ENCODE measurements at regions not wholly inside any gene's neighbourhood (a gene's known extent, or its start where the extent isn't known, plus 50 kb on each side); places are given as distances from the start of the nearest gene placed in this dataset.

DNA sequence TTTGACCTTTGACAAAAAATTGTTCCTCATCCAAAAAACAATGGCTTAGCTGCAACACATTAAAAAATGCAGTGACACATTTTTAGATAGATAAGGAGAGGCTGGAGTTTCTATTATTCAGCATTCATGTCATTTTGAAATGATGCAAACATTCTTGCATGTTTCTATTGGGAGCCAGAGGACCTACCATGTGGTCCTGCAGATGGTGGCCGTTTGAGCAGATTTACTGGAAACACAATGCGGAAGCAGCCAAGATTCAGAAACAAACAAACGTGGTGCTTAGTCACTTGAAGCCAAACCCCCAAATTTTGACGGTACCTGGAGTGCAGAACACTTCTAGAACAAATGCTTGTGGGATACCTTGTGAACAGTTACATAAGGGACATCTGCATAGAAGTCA is 456.7 kb downstream of the PCDH18 start:
- H3K9me3 ChIP-seq, result no peaks in the 10 kb centered on the region
- intact Hi-C loops (cut with DNase I), result no loop called here
- no peaks in the 10 kb centered on the region for H3K4me1 ChIP-seq
- DNase-seq, result no peak
- no peak for ATAC-seq
- no peaks in the 10 kb centered on the region for H3K36me3 ChIP-seq
- no peak for TF ChIP-seq CTCF (IDR thresholded peaks at IDR 0.05)
- H3K27me3 ChIP-seq, result no peaks in the 10 kb centered on the region
- no peak overlapping the region for H3K27ac ChIP-seq
- no peak overlapping the region for H3K4me3 ChIP-seq

- DNase-seq (no peak), ATAC-seq (peak; percentile 23)
- Histone ChIP-seq H3K4me3 (no peak overlapping the region), H3K36me3 (no peaks in the 10 kb centered on the region), H3K9me3 (no peaks in the 10 kb centered on the region), H3K27me3 (no peaks in the 10 kb centered on the region), H3K4me1 (no peaks in the 10 kb centered on the region), H3K27ac (no peak overlapping the region)
- no peak for TF ChIP-seq CTCF (IDR thresholded peaks at IDR 0.05)
- intact Hi-C loops (cut with DNase I), result no loop called here
Observed at GRCh38 chr4:137070614-137071013, 461.7 kb downstream of the PCDH18 start.

GRCh38 chr4:137069473-137069872 is 462.8 kb downstream of the PCDH18 start:
- DNase-seq, result no peak
- no peaks in the 10 kb centered on the region for H3K9me3 ChIP-seq
- intact Hi-C loops (cut with DNase I), result no loop called here
- no peak overlapping the region for H3K27ac ChIP-seq
- no peaks in the 10 kb centered on the region for H3K4me1 ChIP-seq
- H3K4me3 ChIP-seq, result no peak overlapping the region
- no peak for TF ChIP-seq CTCF (IDR thresholded peaks at IDR 0.05)
- H3K27me3 ChIP-seq, result no peaks in the 10 kb centered on the region
- no peak for ATAC-seq
- no peaks in the 10 kb centered on the region for H3K36me3 ChIP-seq

DNA sequence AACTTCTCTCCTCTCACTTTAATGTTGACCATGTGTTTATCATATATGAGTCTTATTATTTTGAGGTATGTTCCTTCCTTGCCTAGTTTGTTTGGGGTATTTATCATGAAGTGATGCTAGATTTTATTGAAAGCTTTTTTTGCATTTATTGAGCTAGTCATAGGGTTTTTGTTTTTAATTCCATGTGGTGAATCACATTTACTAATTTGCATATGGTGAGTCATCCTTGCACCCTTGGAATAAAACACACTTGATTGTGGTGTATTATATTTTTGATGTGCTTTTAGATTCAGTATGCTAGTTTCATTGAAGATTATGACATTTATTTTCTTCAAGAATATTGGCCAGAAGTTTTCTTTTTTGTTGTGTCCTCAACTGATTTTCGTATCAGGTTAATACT is 464.6 kb downstream of the PCDH18 start:
- DNase-seq (no peak), ATAC-seq (no peak)
- no peaks in the 10 kb centered on the region for H3K9me3 ChIP-seq
- intact Hi-C loops (cut with DNase I), result no loop called here
- no peaks in the 10 kb centered on the region for H3K27me3 ChIP-seq
- no peaks in the 10 kb centered on the region for H3K4me1 ChIP-seq
- H3K36me3 ChIP-seq, result no peaks in the 10 kb centered on the region
- no peak overlapping the region for H3K27ac ChIP-seq
- H3K4me3 ChIP-seq, result no peak overlapping the region
- TF ChIP-seq CTCF (IDR thresholded peaks at IDR 0.05), result no peak

GRCh38 chr4:137065311-137065710 is 467.0 kb downstream of the PCDH18 start:
- Histone ChIP-seq H3K27me3 (no peaks in the 10 kb centered on the region), H3K4me1 (no peaks in the 10 kb centered on the region), H3K36me3 (no peaks in the 10 kb centered on the region), H3K4me3 (no peak overlapping the region), H3K9me3 (no peaks in the 10 kb centered on the region), H3K27ac (no peak overlapping the region)
- intact Hi-C loops (cut with DNase I), result no loop called here
- DNase-seq (no peak), ATAC-seq (no peak)
- no peak for TF ChIP-seq CTCF (IDR thresholded peaks at IDR 0.05)

DNA sequence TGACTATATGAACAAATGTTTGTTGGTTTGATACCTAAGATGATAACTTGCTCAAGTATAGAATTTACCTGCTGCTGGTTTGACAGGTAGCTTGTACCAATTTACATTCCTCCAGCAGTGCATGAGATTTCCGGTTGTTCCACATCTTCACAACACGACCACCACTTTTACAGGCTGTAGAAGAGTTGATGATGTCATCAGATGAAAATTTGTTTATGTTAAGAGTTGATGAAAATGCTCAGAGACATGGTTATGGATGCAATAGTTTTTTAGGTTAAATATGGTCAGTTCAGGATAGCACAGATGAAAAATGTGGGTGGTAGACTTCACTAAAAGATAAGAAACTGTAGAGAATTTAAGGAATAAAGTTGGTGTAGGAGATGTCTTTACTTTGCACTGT is 468.3 kb downstream of the PCDH18 start:
- DNase-seq, result no peak
- H3K36me3 ChIP-seq, result no peaks in the 10 kb centered on the region
- no peaks in the 10 kb centered on the region for H3K9me3 ChIP-seq
- TF ChIP-seq CTCF (IDR thresholded peaks at IDR 0.05), result no peak
- no peaks in the 10 kb centered on the region for H3K4me1 ChIP-seq
- no peak overlapping the region for H3K4me3 ChIP-seq
- intact Hi-C loops (cut with DNase I), result no loop called here
- H3K27me3 ChIP-seq, result no peaks in the 10 kb centered on the region
- no peak for ATAC-seq
- no peak overlapping the region for H3K27ac ChIP-seq

Data from upper lobe of right lung (tissue), 1 donor.